DMS 273 (cell line): ENCODE measurements at regions not wholly inside any gene's neighbourhood (a gene's known extent, or its start where the extent isn't known, plus 50 kb on each side); places are given as distances from the start of the nearest gene placed in this dataset.

Experiments used
- DNase-seq: peaks from one replicate; lab custom pipeline; 2025; ENCODE audit not compliant: unreplicated experiment; lab: John Stamatoyannopoulos, UW

DNA sequence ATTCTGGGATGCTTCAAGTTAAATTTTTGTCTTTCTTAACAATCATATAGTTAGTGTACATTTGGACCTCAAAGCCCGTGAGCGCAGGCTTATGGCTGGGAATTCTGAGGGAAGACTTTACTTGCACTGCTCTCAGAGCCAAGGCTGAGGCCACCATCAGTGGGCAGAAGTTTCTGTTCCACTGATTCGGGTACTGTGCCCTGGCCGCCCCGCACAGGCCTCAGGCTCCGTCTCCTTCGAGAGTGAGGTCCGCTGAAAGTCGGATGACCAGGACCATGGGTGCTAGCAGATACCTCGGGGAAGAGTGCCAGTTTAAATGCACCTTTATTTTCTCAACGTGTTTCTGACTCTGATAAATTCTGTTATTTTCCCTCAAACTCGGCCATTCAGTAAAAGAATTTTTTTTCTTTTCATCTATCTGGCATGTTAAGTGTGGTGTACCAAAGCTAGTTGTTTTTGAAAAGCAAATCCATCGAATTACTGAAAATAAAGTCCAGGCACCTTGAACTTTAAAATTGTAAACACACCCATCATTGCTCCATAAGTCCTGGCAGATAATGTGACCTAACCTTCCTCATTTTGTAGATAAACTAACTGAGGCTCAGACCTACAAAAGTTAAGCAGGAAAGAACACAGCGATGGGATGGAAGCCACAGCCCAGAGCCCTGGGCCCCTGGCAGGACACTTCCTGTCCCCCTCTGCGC is 126.7 kb downstream of the SOX1 start:
- DNase-seq: no peak

DNA sequence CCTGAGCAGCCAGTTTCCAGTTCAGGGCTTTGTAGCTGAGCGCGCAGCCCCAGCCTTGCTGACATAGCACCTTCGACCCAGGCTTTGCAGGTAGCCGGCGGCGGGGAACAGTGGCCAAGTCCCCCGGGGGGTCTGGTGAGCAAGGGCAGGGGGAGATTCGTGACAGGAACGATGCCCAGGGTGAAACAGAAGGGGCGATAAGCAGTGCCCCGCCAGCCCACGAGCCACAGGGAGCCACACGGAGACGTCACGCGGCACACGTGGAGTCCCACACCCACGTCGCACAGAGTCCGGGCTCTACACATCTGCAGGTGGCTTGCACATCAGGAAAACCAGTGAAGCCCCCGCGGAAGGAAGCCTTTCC is 127.2 kb downstream of the SOX1 start:
- DNase-seq: no peak

DNA sequence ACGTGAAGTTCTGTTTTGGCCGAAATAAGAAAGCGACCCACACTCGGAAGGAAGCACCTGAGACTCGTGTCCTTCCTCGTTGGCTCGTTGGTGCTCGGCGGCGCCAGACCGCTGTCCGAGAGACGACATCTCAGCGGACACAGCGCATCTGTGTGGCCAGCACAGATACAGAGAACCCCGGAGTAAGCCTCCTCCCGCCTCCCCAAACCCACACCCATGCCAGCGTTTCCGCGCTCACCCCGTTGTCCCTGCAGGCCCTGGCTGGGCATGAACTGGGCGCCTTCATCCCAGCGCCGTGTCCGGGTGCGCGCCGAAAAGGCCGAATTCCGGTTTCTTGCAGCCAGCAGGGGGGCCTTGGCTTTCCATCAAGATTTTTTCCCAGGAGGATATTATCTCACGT is 127.6 kb downstream of the SOX1 start:
- no peak for DNase-seq

GRCh38 chr13:112198396-112199010 is 131.6 kb downstream of the SOX1 start:
- DNase-seq: no peak

DNA sequence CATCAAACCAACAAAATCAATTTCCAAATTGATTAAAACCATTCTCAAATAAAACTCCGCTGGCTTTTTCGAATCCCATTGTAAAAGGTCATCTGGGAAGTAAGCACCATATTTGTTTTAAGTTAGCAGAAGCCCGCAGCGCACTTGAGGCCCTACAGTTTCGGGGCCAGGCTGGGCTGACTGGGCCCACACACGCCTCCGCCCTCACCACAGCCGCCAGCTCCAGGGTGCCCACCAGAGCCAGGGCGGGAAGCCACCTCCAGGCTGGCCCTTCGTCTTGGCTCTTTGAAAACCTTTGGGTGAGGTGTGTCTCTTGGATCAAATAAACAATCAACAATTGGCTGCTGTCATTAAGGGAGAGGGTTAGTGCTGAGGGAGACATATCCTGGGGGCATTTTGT is 133.3 kb downstream of the SOX1 start:
- no peak for DNase-seq

DNA sequence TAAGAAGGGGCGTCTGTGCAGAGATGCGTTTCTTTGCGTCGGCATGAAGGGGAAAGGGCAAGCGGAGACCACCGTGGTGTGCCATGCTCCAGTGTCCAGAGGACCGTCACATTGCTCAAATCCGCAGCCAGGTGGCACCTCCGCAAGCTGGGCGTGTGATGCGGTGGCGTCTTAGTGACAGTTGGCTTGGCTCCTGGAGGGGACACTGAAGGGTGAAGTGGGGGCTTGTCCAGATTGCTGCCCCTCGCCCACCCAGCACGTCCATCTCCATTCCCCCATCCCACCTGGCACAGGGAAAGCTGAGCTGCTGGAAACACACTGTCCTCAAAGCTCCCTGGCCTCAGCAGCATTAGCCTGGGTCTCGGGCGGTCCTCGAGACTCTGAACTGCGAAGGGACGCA is 135.3 kb downstream of the SOX1 start:
- DNase-seq: no peak

GRCh38 chr13:112202966-112203365 is 136.0 kb downstream of the SOX1 start:
- DNase-seq: no peak

DNA sequence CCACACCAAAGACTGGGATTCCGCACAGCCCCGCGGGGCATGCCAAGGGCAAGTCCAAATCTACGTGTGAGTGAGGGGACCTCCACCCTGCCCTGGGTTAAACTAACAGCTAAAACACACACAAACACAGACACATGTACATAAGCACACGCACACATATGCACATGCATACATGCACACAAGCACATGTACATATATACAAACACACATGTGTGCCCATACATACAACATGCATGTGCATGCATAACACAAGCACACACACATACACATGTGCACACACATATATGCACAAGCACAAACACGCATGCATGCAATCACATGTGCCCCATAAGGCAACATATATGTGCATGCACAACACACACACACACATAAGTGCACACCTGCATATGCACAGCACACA is 136.7 kb downstream of the SOX1 start:
- DNase-seq: no peak

- no peak for DNase-seq
Measured at GRCh38 chr13:112204346-112205327, 137.7 kb downstream of the SOX1 start.

- no peak for DNase-seq
Measured at GRCh38 chr13:112205990-112206389, 139.0 kb downstream of the SOX1 start.

DNA sequence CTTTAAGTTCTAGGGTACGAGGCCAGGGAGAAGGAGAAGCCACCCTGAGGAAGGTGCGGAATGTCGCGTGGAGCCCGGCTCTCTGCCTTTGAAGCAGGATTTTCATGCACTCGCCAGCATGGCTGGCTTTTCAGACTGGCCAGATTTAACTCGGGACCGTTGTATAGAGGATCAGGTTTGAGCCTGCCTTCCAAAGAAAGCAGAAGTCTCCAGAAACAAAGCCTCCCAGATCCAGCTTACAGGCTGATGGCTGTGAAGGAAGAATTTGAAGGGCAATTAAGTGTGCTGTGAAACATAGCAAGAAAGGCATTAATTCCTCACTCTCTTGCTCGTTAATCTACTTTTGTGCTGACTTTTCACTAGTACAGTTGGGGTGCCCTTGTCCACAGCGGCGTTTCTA is 140.2 kb downstream of the SOX1 start:
- DNase-seq: no peak

DNA sequence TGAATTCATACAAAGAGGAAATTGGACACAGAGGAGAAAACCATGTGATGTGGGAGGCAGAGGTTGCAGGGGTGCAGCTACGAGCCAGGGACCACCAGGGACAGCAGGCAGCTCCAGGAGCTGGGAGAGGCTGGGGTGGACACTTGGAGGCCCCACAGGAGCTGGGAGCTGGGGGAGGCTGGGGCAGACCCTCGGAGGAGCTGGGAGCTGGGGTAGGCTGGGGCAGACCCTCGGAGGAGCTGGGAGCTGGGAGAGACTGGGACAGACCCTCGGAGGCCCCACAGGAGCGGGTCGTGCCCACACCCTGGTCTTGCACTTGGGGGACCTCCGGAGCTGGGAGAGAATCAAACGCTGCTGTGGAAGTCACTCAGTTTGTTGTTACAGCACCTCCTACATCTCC is 141.7 kb downstream of the SOX1 start:
- DNase-seq: no peak

- no peak for DNase-seq
Measured at GRCh38 chr13:112209266-112209665, 142.3 kb downstream of the SOX1 start.

DNA sequence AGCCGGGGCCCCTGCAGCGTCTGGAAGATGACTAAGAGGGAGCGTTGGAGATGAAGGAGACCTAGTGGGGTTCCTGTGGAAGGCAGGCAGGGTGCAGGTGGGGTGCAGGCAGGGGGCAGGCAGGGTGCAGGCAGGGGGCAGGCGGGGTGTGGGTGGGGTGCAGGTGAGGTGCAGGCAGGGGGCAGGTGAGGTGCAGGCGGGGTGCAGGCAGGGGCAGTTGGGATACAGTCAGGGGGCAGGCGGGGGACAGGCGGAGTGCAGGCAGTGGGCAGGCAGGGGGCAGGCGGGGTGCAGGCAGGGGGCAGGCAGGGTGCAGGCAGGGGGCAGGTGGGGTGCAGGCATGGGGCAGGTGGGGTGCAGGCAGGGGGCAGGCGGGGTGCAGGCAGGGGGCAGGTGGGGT is 142.8 kb downstream of the SOX1 start:
- DNase-seq: no peak

DNA sequence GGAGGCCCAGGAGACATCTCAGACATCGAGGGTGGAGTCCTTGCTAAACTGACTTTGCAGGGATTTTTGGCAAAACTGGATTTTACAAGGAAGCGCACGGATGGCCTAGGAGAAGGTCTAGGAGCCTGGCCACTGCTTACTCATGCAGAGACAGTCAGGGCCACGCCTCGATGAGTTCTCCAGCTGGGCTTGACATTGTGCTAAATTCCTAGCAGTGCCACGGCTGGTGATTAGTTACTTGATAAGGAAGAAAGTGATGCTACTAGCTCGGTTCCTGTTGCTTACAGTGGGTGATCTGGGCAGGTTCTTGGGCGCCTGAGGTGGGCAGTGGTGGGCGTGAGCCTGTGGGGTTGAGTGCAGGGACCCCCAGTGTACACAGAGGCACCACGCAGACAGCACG is 143.4 kb downstream of the SOX1 start:
- DNase-seq: no peak

- no peak for DNase-seq
Measured at GRCh38 chr13:112212533-112212932, 145.6 kb downstream of the SOX1 start.

DNA sequence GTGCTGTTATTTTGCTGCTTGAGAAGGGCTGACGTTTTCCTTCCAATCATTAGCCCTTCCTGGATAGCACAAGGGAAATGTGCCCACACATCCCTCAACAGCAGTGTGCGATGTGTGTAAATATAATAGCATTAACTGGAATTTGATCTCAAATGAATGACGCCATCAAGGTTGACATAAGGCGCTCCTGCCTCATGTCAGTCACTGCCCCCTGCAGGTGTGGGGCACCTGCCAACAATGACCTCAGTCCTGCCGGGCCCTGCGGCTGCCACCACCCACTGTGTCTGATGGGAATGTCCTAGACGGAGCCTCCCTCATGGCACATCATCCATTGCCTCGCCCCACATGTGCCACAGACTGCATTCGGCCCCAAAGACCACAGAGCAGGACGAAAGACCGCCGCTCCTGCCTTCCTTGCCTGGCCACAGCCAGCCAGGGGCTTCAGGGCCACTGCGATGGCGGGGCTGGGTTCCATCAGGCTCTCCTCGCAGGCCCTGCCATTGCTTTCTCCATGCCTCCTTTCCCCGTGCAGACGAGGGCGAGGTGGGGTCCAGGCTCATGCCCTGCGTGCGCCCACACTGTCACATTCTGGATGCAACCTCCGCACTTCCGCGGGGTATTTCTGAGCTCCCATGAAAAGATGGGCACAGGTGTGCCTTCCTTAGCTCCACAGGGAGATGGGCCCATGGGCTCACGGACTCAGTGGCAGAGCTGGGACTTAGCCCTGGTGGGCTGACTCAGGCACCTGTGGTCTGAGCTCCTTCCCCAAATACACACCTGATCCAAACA is 146.7 kb downstream of the SOX1 start:
- DNase-seq: peak; percentile 41

DNA sequence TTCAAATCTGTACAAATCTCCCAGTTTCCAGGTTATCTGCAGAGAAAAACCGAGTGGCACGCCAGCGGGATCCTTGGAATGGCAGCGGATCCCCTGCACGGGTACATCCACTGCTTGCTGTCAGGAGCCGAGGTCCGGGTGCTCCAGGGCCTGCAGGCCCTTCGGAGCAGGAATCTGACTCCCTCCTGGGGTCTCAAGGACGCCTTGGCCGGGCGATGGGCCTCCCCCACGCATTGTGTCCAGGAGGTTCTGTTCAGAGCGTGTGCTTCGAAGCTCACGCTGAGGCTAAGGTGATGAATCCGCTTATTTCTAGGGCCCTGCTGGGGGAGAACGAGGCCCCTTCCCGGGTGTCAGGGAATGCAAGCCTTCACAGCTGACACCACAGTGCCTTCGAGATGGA is 148.9 kb downstream of the SOX1 start:
- no peak for DNase-seq

DNA sequence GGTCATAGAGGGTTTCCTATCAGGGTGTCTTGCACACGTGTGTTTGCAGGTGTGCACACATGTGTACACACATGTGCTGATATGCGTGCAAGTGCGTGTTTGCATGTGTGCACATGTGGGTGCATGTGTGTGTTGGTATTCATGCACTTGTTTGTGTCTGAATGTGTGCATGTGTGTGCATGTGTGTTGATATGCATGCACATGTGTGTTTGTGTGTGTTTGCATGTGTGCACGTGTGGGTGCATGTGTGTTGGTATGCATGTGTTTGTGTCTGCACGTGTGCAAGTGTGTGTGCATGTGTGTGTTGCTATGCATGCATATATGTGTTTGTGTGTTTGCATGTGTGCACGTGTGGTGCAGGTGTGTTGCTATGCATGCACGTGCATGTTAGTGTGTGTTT is 150.5 kb downstream of the SOX1 start:
- DNase-seq: no peak

DNA sequence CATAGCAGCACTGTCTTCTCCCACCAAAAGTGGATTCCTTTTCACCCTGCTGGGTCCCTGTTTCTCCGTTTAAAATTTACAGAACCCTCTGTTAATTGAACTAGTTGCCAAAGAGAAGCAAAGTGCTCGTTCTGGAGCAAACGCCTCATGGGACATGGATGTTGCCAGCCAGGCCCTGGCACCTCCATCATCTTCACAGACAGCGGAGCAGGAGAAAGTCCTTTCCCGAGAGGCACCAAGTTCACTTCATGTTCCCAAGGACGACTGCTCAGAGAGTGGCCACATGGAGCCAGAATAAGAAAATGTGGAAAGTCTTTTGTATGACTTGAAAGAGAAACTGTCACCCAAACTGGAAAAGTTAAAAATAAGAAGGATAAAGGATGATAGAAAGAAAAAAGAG is 151.5 kb downstream of the SOX1 start:
- no peak for DNase-seq

DNA sequence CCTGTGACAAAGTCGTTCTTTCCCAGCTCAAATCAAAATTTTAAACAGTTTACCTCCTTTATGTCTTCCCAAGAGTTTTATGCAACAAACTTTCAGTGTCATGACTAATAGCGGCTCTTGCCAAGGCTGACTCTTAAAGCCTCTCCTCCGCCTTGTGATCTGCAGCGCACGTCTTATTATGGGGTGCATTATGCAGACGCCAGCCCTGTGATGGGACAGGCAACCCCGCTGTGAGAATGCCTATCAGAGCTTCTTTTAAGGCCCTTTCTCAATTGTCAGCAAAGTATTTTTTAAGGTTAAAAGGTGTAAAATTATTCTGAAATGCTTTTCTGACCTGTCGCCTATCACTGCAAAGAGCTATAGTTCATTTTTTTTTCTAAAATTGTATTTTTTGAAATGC is 152.8 kb downstream of the SOX1 start:
- no peak for DNase-seq
